Renal cortical epithelial cell (primary cell): ENCODE measurements at regions not wholly inside any gene's neighbourhood (a gene's known extent, or its start where the extent isn't known, plus 50 kb on each side); places are given as distances from the start of the nearest gene placed in this dataset.

Experiments used
- DNase-seq: peaks from one replicate; pipeline ENCODE4 v3.0.0-alpha.2; 2011; ENCODE audit warnings: low read depth

DNA sequence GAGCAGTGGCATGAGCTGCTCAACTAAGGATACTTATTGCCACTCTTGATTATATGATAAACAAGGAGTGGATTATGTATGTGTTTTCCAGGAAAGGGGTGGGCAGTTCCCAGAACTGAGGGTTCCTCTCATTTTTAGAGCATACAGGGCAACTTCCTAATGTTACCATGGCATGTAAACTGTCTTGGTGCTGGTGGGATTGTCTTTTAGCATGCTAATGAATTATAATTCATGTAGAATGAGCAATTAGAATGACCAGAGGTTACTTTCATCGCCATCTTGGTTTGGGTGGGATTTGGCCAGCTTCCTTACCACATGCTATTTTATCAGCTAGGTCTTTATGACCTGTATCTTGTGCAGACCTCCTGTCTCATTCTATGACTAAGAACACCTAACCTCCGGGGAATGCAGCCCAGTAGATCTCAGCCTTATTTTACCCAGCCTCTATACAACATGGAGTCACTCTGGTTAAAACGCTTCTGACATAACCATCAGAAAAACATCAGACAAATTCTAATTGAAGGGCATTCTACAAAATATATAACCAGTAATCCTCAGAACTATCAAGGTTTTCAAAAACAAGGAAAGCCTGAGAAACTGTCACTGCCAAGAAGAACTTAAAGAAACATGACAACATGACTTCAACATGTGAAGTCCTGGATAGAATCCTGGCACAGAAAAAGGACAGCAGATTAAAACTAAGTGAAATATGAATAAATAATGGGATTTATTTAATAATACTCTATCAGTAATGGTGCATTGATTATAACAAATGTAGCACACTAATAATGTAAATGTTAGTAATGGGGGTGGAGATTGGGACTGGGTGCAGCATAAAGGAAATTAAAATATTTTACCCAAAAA is 365.0 kb downstream of the SEMA3D start:
- DNase-seq: no peak

DNA sequence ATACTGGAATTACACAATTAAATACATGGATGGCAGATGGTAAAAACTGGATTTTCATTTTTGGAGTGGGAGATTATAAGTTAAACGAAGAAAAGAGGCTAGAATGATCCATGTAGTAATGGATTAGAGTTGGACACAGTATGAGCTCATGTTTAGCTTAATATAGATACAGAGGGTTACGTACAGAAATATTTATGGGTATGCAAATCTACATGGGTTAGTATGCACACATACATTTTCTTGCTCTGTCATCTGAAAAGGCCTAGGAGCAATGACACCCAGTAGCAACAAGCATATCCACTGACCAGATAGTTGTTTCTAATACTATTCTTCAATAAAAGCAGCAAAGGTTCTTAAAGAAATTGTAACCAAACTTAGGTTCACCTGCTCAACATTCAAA is 366.4 kb downstream of the SEMA3D start:
- no peak for DNase-seq

DNA sequence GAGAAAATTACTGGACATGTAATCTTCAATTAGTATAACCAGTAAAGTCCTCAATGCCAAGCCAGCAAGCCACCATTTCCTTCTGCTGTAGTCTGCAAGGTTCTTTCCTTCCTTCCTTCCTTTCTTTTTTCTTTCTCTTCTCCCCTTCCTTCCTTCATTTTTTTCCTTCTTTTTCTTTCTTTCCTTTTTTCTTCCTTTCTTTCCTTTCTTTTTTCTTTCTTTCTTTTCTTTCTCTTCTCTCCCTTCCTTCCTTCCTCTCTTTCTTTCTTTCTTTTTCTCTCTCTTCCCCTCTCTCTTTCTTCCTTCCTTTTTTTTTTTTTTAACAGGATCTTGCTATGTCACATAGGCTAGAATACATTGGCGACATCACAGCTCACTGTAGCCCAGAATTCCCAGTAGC is 369.8 kb downstream of the SEMA3D start:
- no peak for DNase-seq

DNA sequence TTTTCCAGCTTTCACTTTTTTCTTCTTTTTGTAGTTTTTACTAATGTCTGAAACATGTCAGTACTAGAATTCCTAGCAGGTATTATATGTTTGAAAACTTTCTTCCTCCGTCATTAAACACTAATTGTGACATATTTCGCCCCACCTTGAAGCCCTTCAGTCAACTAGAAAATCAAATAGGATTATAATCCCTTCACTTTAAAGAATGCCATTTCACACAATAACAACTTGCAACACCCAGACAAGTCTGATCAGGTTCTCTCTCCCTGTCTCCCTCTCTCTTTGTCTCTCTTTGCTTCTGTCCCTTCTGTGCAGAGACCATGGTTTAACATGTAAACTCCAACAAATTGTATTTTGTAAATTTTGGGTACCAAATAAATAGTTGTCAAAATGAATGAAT is 373.5 kb downstream of the SEMA3D start:
- DNase-seq: no peak

DNA sequence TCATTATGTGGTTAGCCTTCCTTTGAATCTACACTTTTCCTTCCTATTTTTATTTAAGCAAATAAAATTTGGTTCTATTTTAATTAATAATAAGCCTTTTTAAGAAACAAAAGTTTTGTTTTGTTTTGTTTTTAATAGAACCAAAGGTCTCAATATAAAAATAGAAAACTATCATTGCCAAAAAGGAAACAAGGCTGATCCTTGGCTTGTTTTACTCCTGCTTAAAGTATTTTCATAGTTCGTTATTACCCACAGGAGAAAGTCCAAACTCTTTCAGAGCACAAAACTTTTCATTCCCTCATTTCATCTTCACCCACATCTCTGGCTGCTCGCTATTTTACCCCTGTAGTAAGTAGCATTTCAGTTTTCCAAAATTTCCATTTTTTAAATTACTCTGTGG is 374.8 kb downstream of the SEMA3D start:
- DNase-seq: no peak

DNA sequence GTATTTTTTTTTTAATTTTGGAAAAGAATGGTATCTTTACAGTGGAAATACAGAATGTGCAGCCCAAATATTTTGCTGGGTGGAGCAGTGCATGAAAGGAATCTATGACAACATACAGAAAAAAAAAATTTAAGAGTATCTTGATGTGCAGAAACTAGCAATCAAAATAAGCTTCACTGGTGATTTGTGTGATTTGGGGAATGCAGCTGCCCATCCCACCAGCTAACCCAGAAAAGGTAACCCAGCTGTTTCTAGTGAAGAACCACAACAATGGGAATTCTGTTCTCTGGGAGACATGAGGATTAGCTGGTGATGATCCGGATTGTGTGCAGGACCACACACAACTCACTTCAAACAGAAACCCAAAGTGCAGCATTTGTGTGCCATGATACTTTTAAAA is 375.5 kb downstream of the SEMA3D start:
- no peak for DNase-seq

DNA sequence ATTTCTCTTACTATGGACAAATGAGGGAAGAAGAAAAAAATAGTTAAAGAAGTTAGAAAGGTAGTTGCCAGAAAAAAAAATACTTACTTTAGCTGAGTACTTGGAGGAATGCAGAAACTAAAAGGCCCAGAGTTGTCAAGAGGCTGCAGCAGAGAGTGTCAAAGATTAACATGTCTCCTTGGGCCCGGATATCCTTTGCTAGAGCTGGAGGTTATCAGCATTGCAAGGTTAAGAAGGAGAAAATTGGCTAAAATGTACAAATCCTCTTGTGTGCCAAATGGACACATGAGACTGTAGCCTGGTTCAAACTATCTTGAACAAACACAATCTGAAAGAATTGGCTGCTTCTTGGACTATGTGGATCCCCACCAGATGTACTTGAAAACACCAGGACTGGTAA is 377.0 kb downstream of the SEMA3D start:
- DNase-seq: no peak

DNA sequence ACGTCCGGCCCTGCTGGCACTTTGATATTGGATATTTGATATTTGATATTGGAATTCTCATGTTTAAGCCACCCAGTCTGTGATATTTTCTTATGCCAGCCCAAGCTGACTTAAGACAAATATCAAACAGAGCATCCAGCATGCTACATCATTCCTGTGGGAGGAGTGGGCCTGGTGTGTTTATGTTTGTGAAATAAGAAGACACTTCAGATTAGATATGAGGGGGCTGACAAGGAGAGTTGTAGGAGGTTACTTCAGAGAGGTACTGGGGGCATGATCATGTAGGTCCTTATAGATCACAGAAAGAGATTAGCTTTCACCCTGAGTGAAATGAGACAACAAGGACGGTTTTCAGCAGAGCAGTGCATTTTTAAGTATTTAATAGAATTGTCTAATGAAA is 382.9 kb downstream of the SEMA3D start:
- no peak for DNase-seq

DNA sequence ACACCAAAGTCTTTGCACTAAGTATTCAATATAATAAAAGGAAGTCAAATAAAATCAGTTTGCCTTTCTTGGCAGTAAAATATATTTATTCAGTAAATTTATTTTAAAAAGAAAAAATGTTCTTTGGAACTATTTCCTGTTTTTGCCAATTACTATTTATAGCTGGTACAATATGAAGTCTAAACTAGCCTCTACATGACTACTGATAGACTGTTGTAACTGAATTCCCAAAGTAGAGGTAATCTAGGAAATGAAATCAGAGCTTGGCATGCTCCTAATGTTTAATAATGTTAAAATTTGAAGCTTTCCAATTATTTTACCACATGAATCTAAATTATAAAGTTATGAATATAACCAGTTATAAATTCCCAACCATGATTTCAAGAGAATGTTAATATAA is 385.5 kb downstream of the SEMA3D start:
- no peak for DNase-seq

DNA sequence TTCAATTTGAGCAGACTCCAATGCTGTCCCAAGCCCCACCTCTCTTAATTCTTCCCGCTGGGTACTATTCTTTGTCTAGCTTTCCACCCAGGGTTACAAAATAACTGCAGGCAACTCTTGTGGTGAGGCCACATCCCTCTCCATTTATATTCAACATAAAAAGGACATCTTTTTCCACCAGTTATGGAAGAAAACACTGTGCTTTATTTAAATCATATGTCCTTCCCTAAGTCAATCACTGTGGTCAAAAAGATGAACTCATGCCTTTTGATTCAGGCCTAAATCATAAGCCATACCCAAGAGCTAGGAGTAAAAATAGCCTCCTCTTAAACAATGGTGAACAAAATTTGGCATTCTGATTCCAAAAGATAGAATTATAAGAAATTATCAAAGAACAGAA is 386.0 kb downstream of the SEMA3D start:
- no peak for DNase-seq

DNA sequence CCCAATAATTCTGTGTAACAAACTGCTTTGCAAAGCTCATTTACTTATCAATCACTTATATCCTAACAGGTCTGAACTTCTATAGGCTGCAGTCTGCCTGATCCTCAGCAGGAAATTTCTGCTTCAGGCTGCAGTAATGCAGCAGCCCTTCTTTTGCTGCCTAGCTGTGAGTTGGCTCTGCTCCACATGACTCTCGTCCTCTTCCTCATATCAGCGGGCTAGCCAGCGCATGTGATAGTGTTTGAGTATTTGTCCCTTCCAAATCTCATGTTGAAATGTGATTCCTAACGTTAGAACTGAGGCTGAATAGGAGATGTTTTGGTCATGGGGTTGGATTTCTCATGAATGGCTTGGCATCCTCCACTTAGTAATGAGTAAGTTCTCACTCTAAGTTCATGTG is 387.8 kb downstream of the SEMA3D start:
- no peak for DNase-seq

DNA sequence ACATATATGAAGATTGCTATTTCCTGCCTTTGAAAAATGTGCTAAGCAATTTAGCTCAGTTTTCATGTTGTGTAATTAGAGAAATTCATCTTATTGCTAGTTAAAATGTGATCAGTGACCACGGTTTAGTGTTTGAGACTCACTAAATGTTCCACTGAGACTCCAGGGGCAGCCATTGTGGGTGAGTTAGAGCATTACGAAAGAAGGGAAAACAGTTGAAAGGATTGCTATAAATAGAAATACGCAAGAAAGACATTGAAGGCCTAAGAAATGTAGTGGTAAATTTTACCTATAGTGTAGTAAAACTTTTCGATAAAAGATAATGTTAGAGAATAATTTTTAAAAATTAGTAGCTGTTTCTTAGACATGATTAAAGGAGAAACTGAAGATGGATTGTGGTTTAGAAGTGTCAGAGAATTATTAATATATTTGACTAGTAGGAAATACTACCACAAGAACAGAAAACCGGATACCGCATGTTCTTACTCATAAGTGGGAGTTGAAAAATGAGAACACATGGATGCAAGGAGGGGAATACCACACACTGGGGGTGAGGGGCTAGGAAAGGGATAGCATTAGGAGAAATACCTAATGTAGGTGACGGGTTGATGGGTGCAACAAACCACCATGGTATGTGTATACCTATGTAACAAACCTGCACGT is 394.5 kb downstream of the SEMA3D start:
- no peak for DNase-seq

DNA sequence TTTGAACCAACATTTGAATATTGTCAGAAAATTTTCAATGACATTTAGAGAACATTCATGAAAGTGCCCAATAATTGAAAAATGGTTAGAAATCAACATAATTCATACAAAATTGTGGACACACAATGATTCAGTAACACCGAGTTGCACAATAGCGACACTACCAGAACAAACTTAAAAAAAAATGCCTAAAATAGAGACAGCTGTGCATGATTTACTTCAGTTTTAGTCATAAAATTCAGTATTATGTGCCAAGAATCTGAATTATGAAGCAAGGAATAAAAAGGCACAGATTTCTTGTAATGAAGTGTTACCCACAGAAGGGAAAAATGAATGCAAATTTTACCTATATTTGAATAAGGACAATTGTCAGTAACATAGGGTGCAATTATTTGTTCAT is 396.0 kb downstream of the SEMA3D start:
- no peak for DNase-seq

DNA sequence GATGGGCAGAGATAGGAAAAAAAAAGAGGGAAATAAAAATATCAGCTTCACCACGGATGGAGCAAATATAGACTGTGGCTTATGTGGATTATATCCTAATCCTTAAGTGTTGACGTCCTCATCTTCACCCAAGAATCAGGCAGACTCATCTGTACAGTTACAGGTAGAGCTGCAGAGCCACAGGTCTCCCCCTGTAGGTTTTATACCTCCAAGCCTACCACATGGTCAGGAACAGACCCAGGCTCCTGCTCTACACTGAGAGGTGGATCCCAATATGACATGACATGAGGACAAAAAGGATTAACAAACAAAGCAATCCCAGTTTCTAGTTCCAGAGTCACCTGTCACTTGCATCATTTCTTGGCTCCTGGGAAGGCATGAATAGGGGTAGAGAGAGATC is 400.8 kb downstream of the SEMA3D start:
- no peak for DNase-seq

DNA sequence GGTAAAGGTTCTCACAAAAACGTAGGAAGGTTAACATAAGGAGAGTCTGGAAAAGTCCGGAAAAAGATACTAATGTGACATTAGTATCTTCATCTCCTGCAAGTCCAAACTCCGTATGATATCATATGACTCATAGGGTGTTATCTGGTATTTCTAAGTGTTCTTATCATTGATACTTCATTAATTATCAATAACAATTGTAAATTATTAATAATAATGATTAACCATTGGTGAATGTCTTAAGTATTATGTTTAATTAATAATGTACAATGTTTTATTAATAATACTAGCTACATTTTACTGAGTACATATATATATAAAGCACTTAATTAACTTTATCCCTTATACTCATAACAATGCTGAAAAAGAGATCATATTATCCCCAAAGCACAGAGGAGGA is 402.4 kb downstream of the SEMA3D start:
- no peak for DNase-seq

DNA sequence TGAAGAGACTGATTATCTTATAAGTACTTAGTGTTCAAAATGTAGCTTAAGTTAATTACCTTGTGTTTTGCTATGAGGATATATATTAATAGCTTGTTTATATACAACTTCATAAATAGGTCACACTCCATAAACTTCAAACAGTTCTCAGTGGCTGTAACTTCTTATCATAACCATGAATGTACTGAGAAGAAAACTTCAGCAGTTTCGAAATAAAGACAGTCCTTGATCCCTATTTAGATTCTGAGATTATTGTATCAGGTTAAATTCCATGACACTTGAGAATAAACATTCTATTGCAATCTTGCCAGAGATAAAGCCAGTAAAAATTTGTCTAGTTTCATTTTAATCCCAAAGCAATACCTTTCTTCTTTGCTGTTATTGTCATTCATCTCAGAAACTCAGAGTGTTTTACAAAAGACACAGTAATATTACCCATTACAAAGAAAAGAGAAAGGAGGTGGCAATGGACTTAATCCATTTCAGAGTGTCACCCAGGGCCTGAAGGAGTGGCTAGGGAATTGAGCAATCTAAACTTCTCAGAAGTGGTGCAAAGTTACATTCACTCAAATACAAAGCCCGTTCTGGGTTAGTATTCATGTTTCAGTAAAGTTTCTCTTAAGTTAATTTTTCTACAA is 403.6 kb downstream of the SEMA3D start:
- peak; percentile 52 for DNase-seq

DNA sequence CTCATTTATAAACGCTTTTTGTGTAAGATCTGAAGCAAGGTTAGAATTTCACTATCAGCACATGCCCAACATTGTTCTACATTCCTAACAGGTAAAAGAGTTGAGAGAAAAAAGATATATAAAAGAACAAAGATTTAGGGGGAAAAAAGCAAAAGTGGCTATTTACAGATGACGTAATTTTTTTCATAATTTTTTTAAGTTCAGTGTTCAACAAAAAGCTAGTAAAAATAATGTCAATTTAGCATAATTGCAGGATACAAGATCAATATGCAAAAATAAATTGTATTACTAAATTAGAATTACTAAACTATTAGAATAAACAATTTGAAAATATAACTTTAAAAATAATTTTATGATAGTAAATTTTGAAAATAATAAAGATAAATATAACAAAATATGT is 405.0 kb downstream of the SEMA3D start:
- no peak for DNase-seq

DNA sequence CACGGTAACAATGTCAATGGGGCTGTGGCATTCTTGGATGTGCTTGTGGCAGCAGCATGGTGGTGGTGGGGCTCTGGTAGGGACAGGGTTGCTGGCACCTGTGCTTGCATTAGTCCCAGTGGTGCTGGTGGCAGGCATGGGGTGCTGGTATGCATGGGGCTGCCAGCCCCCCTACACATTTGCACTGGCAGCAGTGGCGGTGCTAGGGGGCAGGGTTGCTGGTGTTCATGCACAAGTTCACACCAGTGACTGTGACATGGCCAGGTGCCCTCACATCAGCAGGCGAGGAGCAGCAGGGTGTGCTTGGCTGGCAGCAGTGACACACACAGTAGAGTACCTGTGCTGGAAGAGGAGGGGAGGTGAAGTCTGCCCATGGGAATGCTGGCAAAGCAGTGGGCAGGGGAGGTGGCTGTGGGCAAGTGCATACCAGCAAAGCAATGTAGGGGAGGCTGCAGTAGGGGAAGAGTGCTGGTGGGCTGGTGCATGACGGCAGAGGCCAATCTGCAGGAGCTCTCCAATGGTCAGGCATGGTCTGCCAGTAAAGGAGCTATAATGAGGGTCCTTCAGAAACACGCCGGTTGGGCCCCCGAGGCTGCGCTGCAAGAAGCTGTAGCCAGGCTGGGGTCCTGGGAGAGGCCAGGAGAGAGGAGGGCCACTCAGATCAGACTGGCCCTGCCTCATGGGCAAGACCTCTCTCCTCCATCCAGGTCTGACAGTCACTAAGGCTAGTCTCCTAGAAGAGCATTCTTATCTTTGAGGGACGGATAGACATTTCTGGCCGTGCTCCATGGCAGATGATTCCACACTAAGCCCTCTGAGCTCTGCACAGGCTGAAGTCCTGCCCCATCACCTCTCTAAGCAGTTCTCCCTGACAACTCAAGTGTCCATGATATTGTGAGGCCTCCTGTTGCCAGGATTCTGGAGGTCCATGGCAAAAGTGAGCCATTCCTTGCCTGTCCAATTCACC is 406.4 kb downstream of the SEMA3D start:
- DNase-seq: no peak

DNA sequence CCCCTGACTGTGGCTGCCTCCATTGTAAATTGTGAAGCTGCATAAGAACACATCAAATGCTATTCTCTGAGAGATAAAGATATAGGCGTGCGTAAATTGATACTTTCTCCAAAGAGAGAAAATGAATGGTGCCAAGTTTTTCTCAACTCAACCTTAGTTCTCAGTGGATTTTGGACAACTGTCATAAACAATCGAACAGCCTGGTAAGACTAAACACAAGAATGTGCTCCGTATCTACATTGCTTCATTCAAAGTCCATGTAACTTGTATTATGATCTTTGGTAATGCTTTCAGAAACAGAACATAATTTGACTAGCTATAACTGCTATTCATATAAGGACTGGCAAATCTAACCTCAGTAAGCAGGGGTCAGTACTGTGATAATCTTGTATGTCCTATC is 429.1 kb downstream of the SEMA3D start:
- no peak for DNase-seq

DNA sequence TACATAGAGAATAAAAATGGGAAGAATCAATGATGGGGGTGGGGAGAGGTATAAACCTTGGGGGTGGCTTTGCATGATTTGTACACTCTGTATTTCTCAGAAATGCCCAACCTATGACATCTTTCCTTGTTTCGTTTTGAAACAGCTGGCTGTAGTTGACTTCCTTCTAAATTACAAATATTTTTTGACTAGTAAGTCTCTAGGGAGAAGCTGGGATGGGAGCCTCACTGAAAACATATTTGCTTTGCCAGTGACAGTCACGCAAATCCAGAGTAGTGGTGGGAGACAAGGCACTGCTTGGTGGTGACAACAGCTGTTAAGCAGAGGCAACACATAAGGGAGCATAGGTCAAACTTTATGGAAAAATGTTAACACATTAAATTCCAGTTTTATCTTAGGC is 440.5 kb downstream of the SEMA3D start:
- DNase-seq: no peak

DNA sequence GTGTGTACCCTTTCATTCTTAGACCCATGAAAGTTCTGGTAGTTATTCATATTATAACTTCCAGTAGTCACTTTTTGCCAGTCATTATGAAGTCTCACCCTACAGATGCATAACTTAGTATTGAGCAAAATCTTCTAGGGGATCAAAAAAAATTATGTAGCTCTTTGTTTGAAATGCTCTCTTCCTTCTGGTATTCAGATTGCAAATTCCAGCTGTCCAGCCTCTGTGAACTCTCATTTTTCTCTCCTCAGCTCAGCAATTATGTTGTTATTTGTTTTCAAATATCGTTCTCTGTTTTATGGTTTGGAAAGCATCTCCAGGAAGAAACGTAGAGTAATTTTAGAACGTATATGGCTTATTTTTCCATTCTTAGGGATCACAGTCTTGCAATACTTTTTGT is 442.5 kb downstream of the SEMA3D start:
- peak; percentile 39 for DNase-seq

DNA sequence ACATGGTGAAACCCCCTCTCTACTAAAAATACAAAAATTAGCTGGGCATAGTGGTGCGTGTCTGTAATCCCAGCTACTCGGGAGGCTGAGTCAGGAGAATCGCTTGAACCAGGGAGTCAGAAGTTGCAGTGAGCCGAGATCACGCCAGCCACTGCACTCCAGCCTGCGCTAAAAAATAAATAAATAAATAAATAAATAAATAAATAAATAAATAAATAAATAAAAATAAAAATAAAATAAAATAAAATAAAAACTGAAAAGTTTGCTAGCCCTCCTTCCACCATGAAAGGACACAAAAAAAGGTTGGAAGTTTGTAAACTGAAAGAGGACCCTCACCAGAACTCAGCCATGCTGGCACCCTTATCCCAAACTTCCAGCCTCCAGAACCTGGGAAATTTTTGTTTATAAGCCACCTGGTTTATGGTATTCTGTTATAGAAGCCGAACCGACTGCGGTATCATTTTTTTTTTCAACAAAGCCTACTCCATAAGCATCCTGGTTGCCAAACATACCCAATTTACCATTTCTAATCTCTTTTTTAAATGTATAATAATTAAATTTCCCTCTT is 448.2 kb downstream of the SEMA3D start:
- no peak for DNase-seq
